IMR-90 (cell line): ENCODE measurements at regions not wholly inside any gene's neighbourhood (a gene's known extent, or its start where the extent isn't known, plus 50 kb on each side); places are given as distances from the start of the nearest gene placed in this dataset.

ENCODE experiments used
- ATAC-seq: fragments of 200-7000 bp; cut with Tn5 transposase; 2 replicates; pipeline ENCODE4 v1.9.1; 2020; ENCODE audit warnings: low read depth, mild to moderate bottlenecking, moderate library complexity
- BruUV-seq: library from RNA; stranded (reverse); fragments of 400-500 nt; replicated peaks from 2 replicates; lab custom pipeline; 2021; lab: Mats Ljungman, UMichigan
- CTCF ChIA-PET: fragments of 300-600 bp; formaldehyde crosslinking; extraction: SDS; loops from one replicate; lab custom pipeline; 2021; ENCODE audit warnings: antibody characterized with exemption; lab: Yijun Ruan, JAX
- POLR2A ChIA-PET: fragments of 300-600 bp; sonication (Branson Sonifier 250); formaldehyde crosslinking; loops from one replicate; lab custom pipeline; 2022; ENCODE audit warnings: antibody characterized with exemption; ENCODE audit not compliant: unreplicated experiment; lab: Charles Lee
- DNase-seq: peaks from one replicate; pipeline ENCODE4 v3.0.0; 2013
- H2AFZ ChIP-seq: replicated peaks from 2 replicates; pipeline ENCODE3; 2013; ENCODE audit warnings: low read length, mild to moderate bottlenecking; ENCODE audit not compliant: poor library complexity
- H2AK5ac ChIP-seq: 2 replicates; pipeline ENCODE4 v1.6.1; 2013; ENCODE audit warnings: low read depth, low read length, inconsistent platforms
- H2AK9ac ChIP-seq: replicated peaks from 2 replicates; pipeline ENCODE3; 2013; ENCODE audit warnings: mild to moderate bottlenecking, low read depth, low read length, moderate library complexity; ENCODE audit not compliant: poor library complexity
- H2BK120ac ChIP-seq: 2 replicates; pipeline ENCODE4 v1.6.1; 2013; ENCODE audit warnings: low read depth, low read length, inconsistent platforms
- H2BK15ac ChIP-seq: 3 replicates; pipeline ENCODE4 v1.6.1; 2013; ENCODE audit warnings: low read depth, low read length, inconsistent platforms
- H2BK20ac ChIP-seq: 2 replicates; pipeline ENCODE4 v1.6.1; 2013; ENCODE audit warnings: low read depth, mild to moderate bottlenecking, inconsistent platforms, low read length, moderate library complexity
- H2BK5ac ChIP-seq: 2 replicates; pipeline ENCODE4 v1.6.1; 2013; ENCODE audit warnings: mild to moderate bottlenecking, low read depth, low read length, inconsistent platforms; ENCODE audit not compliant: poor library complexity, severe bottlenecking
- H3K14ac ChIP-seq: replicated peaks from 2 replicates; pipeline ENCODE4 v1.6.1; 2013; ENCODE audit warnings: low read depth, low read length, inconsistent platforms
- H3K18ac ChIP-seq: 2 replicates; pipeline ENCODE4 v1.6.1; 2013; ENCODE audit warnings: low read depth, low read length, control low read depth
- H3K23ac ChIP-seq: 2 replicates; pipeline ENCODE4 v1.6.1; 2013; ENCODE audit warnings: low read depth, low read length, inconsistent platforms
- H3K27ac ChIP-seq: 2 replicates; pipeline ENCODE4 v1.5.1; 2013; ENCODE audit warnings: mild to moderate bottlenecking, control low read depth, low read length; ENCODE audit not compliant: insufficient read depth
- H3K27me3 ChIP-seq: 2 replicates; pipeline ENCODE4 v1.6.1; 2013; ENCODE audit warnings: low read length; ENCODE audit not compliant: control insufficient read depth, insufficient read depth
- H3K36me3 ChIP-seq: 2 replicates; pipeline ENCODE4 v1.6.1; 2013; ENCODE audit warnings: low read length, mixed read lengths; ENCODE audit not compliant: control insufficient read depth, insufficient read depth
- H3K4ac ChIP-seq: 2 replicates; pipeline ENCODE4 v1.6.1; 2013; ENCODE audit warnings: low read depth, low read length, inconsistent platforms
- H3K4me1 ChIP-seq: 2 replicates; pipeline ENCODE4 v1.6.1; 2013; ENCODE audit warnings: low read length, mixed read lengths; ENCODE audit not compliant: control insufficient read depth, insufficient read depth
- H3K4me2 ChIP-seq: 2 replicates; pipeline ENCODE4 v1.6.1; 2013; ENCODE audit warnings: low read depth, mild to moderate bottlenecking, control low read depth, low read length, moderate library complexity
- H3K4me3 ChIP-seq: 2 replicates; pipeline ENCODE4 v1.5.1; 2013; ENCODE audit warnings: low read depth, mild to moderate bottlenecking, control low read depth, low read length, moderate library complexity; ENCODE audit not compliant: insufficient read depth
- H3K56ac ChIP-seq: 2 replicates; pipeline ENCODE4 v1.6.1; 2013; ENCODE audit warnings: low read length, inconsistent platforms; ENCODE audit not compliant: insufficient read depth; ENCODE audit errors: extremely low read depth
- H3K79me1 ChIP-seq, 2 experiments: 2 replicates each; pipeline ENCODE4 v1.6.1; 2013; ENCODE audit warnings: low read length in 2 of 2, inconsistent platforms in 1 of 2, low read depth in 1 of 2
- H3K9ac ChIP-seq: 2 replicates; pipeline ENCODE4 v1.6.1; 2013; ENCODE audit warnings: low read depth, low read length, control low read depth
- H3K9me1 ChIP-seq: 2 replicates; pipeline ENCODE4 v1.6.1; 2013; ENCODE audit warnings: low read length, inconsistent platforms; ENCODE audit not compliant: insufficient read depth
- H3K9me3 ChIP-seq: 2 replicates; pipeline ENCODE4 v1.6.1; 2013; ENCODE audit warnings: low read length; ENCODE audit not compliant: control insufficient read depth, insufficient read depth
- H4K20me1 ChIP-seq: 2 replicates; pipeline ENCODE4 v1.6.1; 2013; ENCODE audit warnings: low read length, inconsistent platforms; ENCODE audit not compliant: insufficient read depth
- H4K5ac ChIP-seq: 2 replicates; pipeline ENCODE4 v1.6.1; 2013; ENCODE audit warnings: mild to moderate bottlenecking, low read depth, low read length, control low read depth
- H4K8ac ChIP-seq, 2 experiments: 2 replicates each; pipeline ENCODE4 v1.6.1; 2013; ENCODE audit warnings: low read depth in 2 of 2, low read length in 2 of 2, control low read depth in 1 of 2, inconsistent platforms in 1 of 2
- H4K91ac ChIP-seq: 2 replicates; pipeline ENCODE4 v1.6.1; 2013; ENCODE audit warnings: low read depth, low read length, inconsistent platforms; ENCODE audit not compliant: insufficient read depth
- CEBPB ChIP-seq: IDR thresholded peaks from 2 replicates; pipeline ENCODE4 v1.6.1; 2012; ENCODE audit warnings: low read depth, low read length, improper control_type of control experiment
- MAFK ChIP-seq: IDR thresholded peaks from 2 replicates; pipeline ENCODE4 v1.6.1; 2012; ENCODE audit warnings: low read depth, low read length, improper control_type of control experiment
- MXI1 ChIP-seq: IDR thresholded peaks from 2 replicates; pipeline ENCODE4 v1.6.1; 2012; ENCODE audit warnings: low read depth, mild to moderate bottlenecking, low read length, moderate library complexity, borderline replicate concordance
- NFE2L2 ChIP-seq: fragments of 150-350 bp; IDR thresholded peaks from 2 replicates; pipeline ENCODE4 v1.6.1; 2016; ENCODE audit warnings: low read depth, mild to moderate bottlenecking, low read length
- POLR2A ChIP-seq: IDR thresholded peaks from 2 replicates; pipeline ENCODE4 v1.6.1; 2012; ENCODE audit warnings: mild to moderate bottlenecking, low read depth, low read length
- RAD21 ChIP-seq: IDR thresholded peaks from 2 replicates; pipeline ENCODE4 v1.6.1; 2012; ENCODE audit warnings: low read length, improper control_type of control experiment
- RFX5 ChIP-seq: IDR thresholded peaks from 2 replicates; pipeline ENCODE4 v1.8.0; 2012; ENCODE audit warnings: low read depth, mild to moderate bottlenecking, low read length, moderate library complexity
- SMC3 ChIP-seq: fragments of 150-350 bp; IDR thresholded peaks from 2 replicates; pipeline ENCODE4 v1.6.1; 2016; ENCODE audit warnings: low read depth, mild to moderate bottlenecking, antibody characterized with exemption, low read length, moderate library complexity
- whole genome bisulfite sequencing, 2 experiments: methylation state at CpG; one replicate each; pipeline versions ENCODE4 v1.1.5 to v1.1.7; 2013; ENCODE audit warnings: missing lambda C conversion rate in 2 of 2; ENCODE audit not compliant: insufficient read length in 1 of 2; ENCODE audit errors: extremely low coverage in 2 of 2; 5-methylcytosine and 5-hydroxymethylcytosine counted together
- dilution Hi-C: fragments of 300-500 bp; cut with HindIII; formaldehyde crosslinking; loops from one replicate; pipeline ENCODE4 v1.14.3; 2018; ENCODE audit warnings: low sequenced_read_pairs; ENCODE audit not compliant: unreplicated experiment
- in situ Hi-C: fragments of 300-500 bp; cut with MboI; formaldehyde crosslinking; loops from 3 replicates; pipeline ENCODE4 v1.14.3; 2019; ENCODE audit warnings: low sequenced_read_pairs, inconsistent platforms, mixed read lengths
- intact Hi-C: fragments of 100-400 bp; cut with micrococcal nuclease; formaldehyde crosslinking; loops from 2 replicates; pipeline ENCODE4 v1.10.0; 2022

DNA sequence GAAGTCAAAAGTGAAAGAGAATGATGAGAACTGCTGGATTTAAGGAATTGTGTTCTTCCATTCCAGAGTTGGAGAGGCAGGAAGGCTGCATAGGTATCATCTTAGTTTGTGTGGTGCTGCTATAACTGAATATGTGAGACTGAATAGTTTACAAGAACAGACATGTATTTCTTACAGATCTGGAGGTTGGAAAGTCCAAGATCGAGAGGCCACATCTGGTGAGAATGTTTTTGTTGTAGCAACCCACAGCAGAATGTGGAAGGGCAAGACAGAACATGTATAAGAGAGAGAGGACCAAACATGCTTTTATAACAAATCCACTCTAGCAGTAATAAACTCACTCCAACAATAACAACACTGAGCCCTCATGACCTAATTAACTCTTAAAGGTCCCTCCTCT, 408.6 kb downstream of the FAM47B start:
- CTCF ChIA-PET = no interaction called here
- dilution Hi-C loops = no loop called here

More for the DNA sequence above, 408.6 kb downstream of the FAM47B start:
- Histone ChIP-seq H2BK120ac (no peak overlapping the region), H2BK20ac (no peak overlapping the region), H3K27me3 (no peaks in the 10 kb centered on the region), H2AK9ac (no peak overlapping the region), H4K8ac (no peak overlapping the region), H3K79me1 (no peaks in the 10 kb centered on the region), H3K14ac (no peak overlapping the region), H4K5ac (no peak overlapping the region), H3K4me1 (no peaks in the 10 kb centered on the region), H3K4me2 (no peak overlapping the region), H3K9me1 (no peaks in the 10 kb centered on the region), H3K9ac (no peak overlapping the region), H3K4ac (no peak overlapping the region), H3K9me3 (no peaks in the 10 kb centered on the region), H2BK15ac (no peak overlapping the region), H4K20me1 (no peaks in the 10 kb centered on the region), H3K23ac (no peak overlapping the region), H3K4me3 (no peak overlapping the region), H3K56ac (no peak overlapping the region), H2BK5ac (no peak overlapping the region), H2AFZ (no peak overlapping the region), H4K91ac (no peak overlapping the region), H2AK5ac (no peak overlapping the region), H3K36me3 (no peaks in the 10 kb centered on the region), H3K18ac (no peak overlapping the region), H3K27ac (no peak overlapping the region)
- in situ Hi-C loops (no loop called here), intact Hi-C loops (no loop called here)
- ATAC-seq = no peak
- WGBS, 2 experiments = no CpG with 5 or more reads among the region's 1 CpG
- TF ChIP-seq RAD21 (no peak), MAFK (no peak), CEBPB (no peak), MXI1 (no peak), NFE2L2 (no peak), POLR2A (no peak), RFX5 (no peak), SMC3 (no peak)
- no TSS peak for BruUV-seq
- no peak for DNase-seq
- POLR2A ChIA-PET = no interaction called here
